GM19099 (cell line): ENCODE measurements at regions not wholly inside any gene's neighbourhood (a gene's known extent, or its start where the extent isn't known, plus 50 kb on each side); places are given as distances from the start of the nearest gene placed in this dataset.

Experiments used
- POLR2A ChIP-seq: IDR thresholded peaks from 3 replicates; pipeline ENCODE4 v1.6.1; 2011; ENCODE audit warnings: low read depth; ENCODE audit not compliant: insufficient read length; ENCODE audit errors: extremely low read depth

- TF ChIP-seq POLR2A = no peak
These were observed 366.0 kb downstream of the SOX9 start for GRCh38 chr17:72486806-72487205.

- TF ChIP-seq POLR2A = no peak
These were observed 367.1 kb downstream of the SOX9 start for GRCh38 chr17:72487731-72488494.

- no peak for TF ChIP-seq POLR2A
These were observed 367.9 kb downstream of the SOX9 start for GRCh38 chr17:72488555-72489271.

GRCh38 chr17:72489272-72489641, 368.4 kb downstream of the SOX9 start:
- no peak for TF ChIP-seq POLR2A

GRCh38 chr17:72491102-72491501, 370.3 kb downstream of the SOX9 start:
- TF ChIP-seq POLR2A = no peak

GRCh38 chr17:72492494-72492893, 371.7 kb downstream of the SOX9 start:
- TF ChIP-seq POLR2A = no peak

- TF ChIP-seq POLR2A = no peak
These were observed 372.1 kb downstream of the SOX9 start for GRCh38 chr17:72492941-72493340.

- TF ChIP-seq POLR2A = no peak
These were observed 373.7 kb downstream of the SOX9 start for GRCh38 chr17:72494566-72494965.

GRCh38 chr17:72496461-72496860, 375.6 kb downstream of the SOX9 start:
- no peak for TF ChIP-seq POLR2A

GRCh38 chr17:72497915-72498314, 377.1 kb downstream of the SOX9 start:
- TF ChIP-seq POLR2A = no peak

- no peak for TF ChIP-seq POLR2A
These were observed 377.8 kb downstream of the SOX9 start for GRCh38 chr17:72498364-72499210.

GRCh38 chr17:72501404-72502370, 380.9 kb downstream of the SOX9 start:
- no peak for TF ChIP-seq POLR2A

- TF ChIP-seq POLR2A = no peak
These were observed 381.8 kb downstream of the SOX9 start for GRCh38 chr17:72502371-72503341.

- TF ChIP-seq POLR2A = no peak
These were observed 382.7 kb downstream of the SOX9 start for GRCh38 chr17:72503556-72503955.

- no peak for TF ChIP-seq POLR2A
These were observed 384.0 kb downstream of the SOX9 start for GRCh38 chr17:72504783-72505182.
